Loucy (cell line): ENCODE measurements at regions not wholly inside any gene's neighbourhood (a gene's known extent, or its start where the extent isn't known, plus 50 kb on each side); places are given as distances from the start of the nearest gene placed in this dataset.

Source experiments
- H2AFZ ChIP-seq: fragments of 200-600 bp; sonication (generic); 2 replicates; pipeline ENCODE4 v1.6.0; 2016; ENCODE audit warnings: antibody characterized with exemption, mild to moderate bottlenecking, low read length, moderate library complexity
- H3F3A ChIP-seq: fragments of 200-600 bp; 2 replicates; pipeline ENCODE4 v1.6.0; 2016; ENCODE audit warnings: antibody characterized with exemption, low read depth, mild to moderate bottlenecking
- H3K27me3 ChIP-seq: fragments of 200-600 bp; sonication (generic); 2 replicates; pipeline ENCODE4 v1.6.1; 2014; ENCODE audit warnings: low read length, mild to moderate bottlenecking; ENCODE audit not compliant: insufficient read depth, poor library complexity, severe bottlenecking
- H3K36me3 ChIP-seq: fragments of 200-600 bp; sonication (generic); 2 replicates; pipeline ENCODE4 v1.6.1; 2016; ENCODE audit warnings: low read length; ENCODE audit not compliant: insufficient read depth
- H3K4me1 ChIP-seq: fragments of 200-600 bp; sonication (generic); 2 replicates; pipeline ENCODE4 v1.5.1; 2014; ENCODE audit warnings: low read length, mild to moderate bottlenecking; ENCODE audit not compliant: insufficient read depth, poor library complexity, severe bottlenecking
- H3K4me2 ChIP-seq: fragments of 200-600 bp; sonication (generic); 2 replicates; pipeline ENCODE4 v1.6.0; 2014; ENCODE audit warnings: antibody characterized with exemption, low read length, low read depth, mild to moderate bottlenecking; ENCODE audit not compliant: poor library complexity, severe bottlenecking
- H3K4me3 ChIP-seq: fragments of 200-600 bp; sonication (generic); 2 replicates; pipeline ENCODE4 v1.5.1; 2014; ENCODE audit warnings: low read length, mild to moderate bottlenecking, mixed read lengths; ENCODE audit not compliant: poor library complexity, severe bottlenecking
- H3K79me2 ChIP-seq: fragments of 200-600 bp; sonication (generic); 2 replicates; pipeline ENCODE4 v1.6.1; 2014; ENCODE audit warnings: low read length; ENCODE audit not compliant: insufficient read depth
- H3K9ac ChIP-seq: fragments of 200-600 bp; sonication (generic); 2 replicates; pipeline ENCODE4 v1.6.0; 2014; ENCODE audit warnings: mild to moderate bottlenecking, low read depth, low read length, moderate library complexity; ENCODE audit not compliant: poor library complexity, severe bottlenecking
- H3K9me2 ChIP-seq: fragments of 200-600 bp; sonication (generic); replicated peaks from 2 replicates; pipeline ENCODE4 v1.6.1; 2016; ENCODE audit warnings: low read depth, low read length, mixed read lengths
- H3K9me3 ChIP-seq: fragments of 200-600 bp; sonication (generic); 2 replicates; pipeline ENCODE4 v1.6.1; 2014; ENCODE audit warnings: mild to moderate bottlenecking, antibody characterized with exemption, low read length, low read depth; ENCODE audit not compliant: insufficient read depth
- H4K20me1 ChIP-seq: fragments of 200-600 bp; sonication (generic); 2 replicates; pipeline ENCODE4 v1.6.0; 2014; ENCODE audit warnings: antibody characterized with exemption, low read length, mild to moderate bottlenecking; ENCODE audit not compliant: insufficient read depth, poor library complexity, severe bottlenecking
- CTCF ChIP-seq: fragments of 200-600 bp; sonication (generic); conservative IDR thresholded peaks from 2 replicates; pipeline ENCODE4 v1.5.1; 2014; ENCODE audit warnings: mild to moderate bottlenecking, antibody characterized with exemption, low read length
- EZH2phosphoT487 ChIP-seq: fragments of 200-600 bp; IDR thresholded peaks from 2 replicates; pipeline ENCODE4 v1.6.1; 2018; ENCODE audit warnings: antibody characterized with exemption, mild to moderate bottlenecking, moderate library complexity, borderline replicate concordance

- Histone ChIP-seq H3F3A (no peaks in the 10 kb centered on the region), H3K36me3 (no peaks in the 10 kb centered on the region)
Observed at GRCh38 chr1:232873931-232874330, 68.7 kb downstream of the MAP10 start.

DNA sequence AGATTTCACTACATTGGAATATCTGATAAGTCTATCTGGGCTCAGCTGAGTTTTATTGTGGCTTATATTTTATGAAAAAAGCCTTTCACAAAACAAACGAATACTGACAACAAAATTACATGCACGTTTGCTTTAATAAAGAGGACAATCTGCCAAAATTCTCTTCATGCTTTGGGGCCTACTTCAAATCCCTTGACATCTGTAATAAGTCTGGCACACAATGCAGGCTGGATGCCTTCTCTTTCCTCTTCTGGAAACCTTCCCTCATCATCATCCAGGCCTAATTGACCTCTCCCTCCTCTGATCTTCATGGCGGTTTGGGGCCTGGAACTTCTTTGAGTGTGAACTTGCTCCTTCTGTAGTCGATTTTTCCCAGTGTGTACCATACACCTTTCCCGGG is 70.3 kb downstream of the MAP10 start:
- Histone ChIP-seq H3F3A (no peaks in the 10 kb centered on the region), H3K27me3 (no peaks in the 10 kb centered on the region), H3K9me3 (no peaks in the 10 kb centered on the region), H3K4me3 (no peak overlapping the region), H3K4me1 (no peaks in the 10 kb centered on the region), H2AFZ (no peak overlapping the region), H3K9ac (no peak overlapping the region), H3K79me2 (no peaks in the 10 kb centered on the region), H3K9me2 (no peaks in the 10 kb centered on the region), H4K20me1 (no peaks in the 10 kb centered on the region), H3K36me3 (no peaks in the 10 kb centered on the region), H3K4me2 (no peak overlapping the region)
- TF ChIP-seq EZH2phosphoT487 (no peak), CTCF (no peak)

More at GRCh38 chr1:232873931-232874330, 68.7 kb downstream of the MAP10 start:
- no peaks in the 10 kb centered on the region for H3K9me3 ChIP-seq
- no peaks in the 10 kb centered on the region for H3K9me2 ChIP-seq
- H4K20me1 ChIP-seq = no peaks in the 10 kb centered on the region
- no peak overlapping the region for H3K4me3 ChIP-seq
- H3K4me1 ChIP-seq = peaks cover 9% of the 10 kb centered on the region
- no peaks in the 10 kb centered on the region for H3K79me2 ChIP-seq
- TF ChIP-seq CTCF (no peak), EZH2phosphoT487 (no peak)
- H2AFZ ChIP-seq = no peak overlapping the region
- no peak overlapping the region for H3K4me2 ChIP-seq
- no peak overlapping the region for H3K9ac ChIP-seq
- H3K27me3 ChIP-seq = no peaks in the 10 kb centered on the region

- Histone ChIP-seq H3K9me2 (no peaks in the 10 kb centered on the region), H3K9ac (no peak overlapping the region), H3F3A (no peaks in the 10 kb centered on the region), H3K4me1 (no peaks in the 10 kb centered on the region), H3K4me3 (no peak overlapping the region), H3K9me3 (no peaks in the 10 kb centered on the region), H2AFZ (no peak overlapping the region), H3K27me3 (no peaks in the 10 kb centered on the region), H3K36me3 (no peaks in the 10 kb centered on the region), H3K4me2 (no peak overlapping the region), H3K79me2 (no peaks in the 10 kb centered on the region), H4K20me1 (no peaks in the 10 kb centered on the region)
- TF ChIP-seq CTCF (no peak), EZH2phosphoT487 (no peak)
Observed at GRCh38 chr1:232876506-232877364, 71.5 kb downstream of the MAP10 start.
